AG04449 (cell line): ENCODE measurements at regions not wholly inside any gene's neighbourhood (a gene's known extent, or its start where the extent isn't known, plus 50 kb on each side); places are given as distances from the start of the nearest gene placed in this dataset.
A peak's percentile ranks its signal among the peaks of the same experiment; 100 is the strongest.

ENCODE experiments used
- CTCF ChIA-PET: fragments of 350-600 bp; formaldehyde crosslinking; extraction: SDS; loops from one replicate; lab custom pipeline; 2021; ENCODE audit warnings: antibody characterized with exemption; lab: Yijun Ruan, JAX
- POLR2A ChIA-PET: fragments of 400-600, 350-600 bp; formaldehyde crosslinking; extraction: SDS; loops from one replicate; lab custom pipeline; 2020; ENCODE audit warnings: antibody characterized with exemption, inconsistent platforms; lab: Yijun Ruan, JAX
- DNase-seq: peaks from one replicate; pipeline ENCODE4 v3.0.0-alpha.2; 2010; ENCODE audit warnings: low read depth, low spot score
- H3K4me3 ChIP-seq: 2 replicates; pipeline ENCODE4 v1.5.1; 2011; ENCODE audit warnings: low read depth, mild to moderate bottlenecking, control low read depth, low read length
- CTCF ChIP-seq: IDR thresholded peaks from one replicate; pipeline ENCODE4 v1.5.1; 2011; ENCODE audit warnings: mild to moderate bottlenecking, moderate library complexity, low read length, control low read depth, inconsistent platforms; ENCODE audit not compliant: insufficient read depth; ENCODE audit errors: missing control alignments

GRCh38 chr2:120570546-120570945 lies 165.1 kb upstream of the GLI2 start:
- CTCF ChIA-PET, result no interaction called here

GRCh38 chr2:120571015-120571728 lies 164.5 kb upstream of the GLI2 start:
- CTCF ChIA-PET, result no interaction called here
- no peak for DNase-seq
- no peak overlapping the region for H3K4me3 ChIP-seq
- no peak for TF ChIP-seq CTCF
- POLR2A ChIA-PET, result no interaction called here

More at GRCh38 chr2:120570546-120570945, 165.1 kb upstream of the GLI2 start:
- no peak for DNase-seq
- TF ChIP-seq CTCF, result no peak
- no peak overlapping the region for H3K4me3 ChIP-seq
- POLR2A ChIA-PET, result no interaction called here

- no peak for TF ChIP-seq CTCF
- ChIA-PET POLR2A (no interaction called here), CTCF (no interaction called here)
- no peak overlapping the region for H3K4me3 ChIP-seq
- no peak for DNase-seq
Observed at GRCh38 chr2:120572226-120572625, 163.4 kb upstream of the GLI2 start.

GRCh38 chr2:120574620-120575019 lies 161.0 kb upstream of the GLI2 start:
- no peak for TF ChIP-seq CTCF
- CTCF ChIA-PET, result interaction anchor here (2.2 kb wide), 1 partner anchor 10 kb away, joined by 5 read pairs; no protein-coding TSS in a partner anchor
- H3K4me3 ChIP-seq, result no peak overlapping the region
- no peak for DNase-seq
- POLR2A ChIA-PET, result no interaction called here

GRCh38 chr2:120575966-120576365 lies 159.7 kb upstream of the GLI2 start:
- ChIA-PET POLR2A (no interaction called here), CTCF (interaction anchor here (1.3 to 2.2 kb wide), 2 partner anchors 11 to 23 kb away, joined by 3 to 5 read pairs; no protein-coding TSS in a partner anchor)
- no peak for DNase-seq
- no peak overlapping the region for H3K4me3 ChIP-seq
- no peak for TF ChIP-seq CTCF

- POLR2A ChIA-PET, result no interaction called here
- CTCF ChIA-PET, result interaction anchor here (1.3 kb wide), 1 partner anchor 23 kb away, joined by 3 read pairs; no protein-coding TSS in a partner anchor
- TF ChIP-seq CTCF, result no peak
- DNase-seq, result no peak
- H3K4me3 ChIP-seq, result peak overlapping the region; percentile 25
Observed at GRCh38 chr2:120576509-120577474, 158.9 kb upstream of the GLI2 start.
